OCI-LY7 (cell line): ENCODE measurements at regions not wholly inside any gene's neighbourhood (a gene's known extent, or its start where the extent isn't known, plus 50 kb on each side); places are given as distances from the start of the nearest gene placed in this dataset.

ENCODE experiments used
- CTCF ChIP-seq: fragments of 200-600 bp; sonication (generic); conservative IDR thresholded peaks from 2 replicates; pipeline ENCODE4 v1.5.1; 2014; ENCODE audit warnings: mild to moderate bottlenecking, antibody characterized with exemption, low read length, moderate library complexity, mixed read lengths
- EZH2phosphoT487 ChIP-seq: fragments of 200-600 bp; sonication (generic); IDR thresholded peaks from 2 replicates; pipeline ENCODE4 v1.6.1; 2018; ENCODE audit warnings: low read depth, borderline replicate concordance, mild to moderate bottlenecking, mixed run types, antibody characterized with exemption, low read length, moderate library complexity, mixed read lengths

- TF ChIP-seq CTCF, result no peak
- TF ChIP-seq EZH2phosphoT487, result no peak
These were observed 398.9 kb downstream of the MATN1 start for GRCh38 chr1:30324251-30325084.
